ENCODE measurements at regions not wholly inside any gene's neighbourhood (a gene's known extent, or its start where the extent isn't known, plus 50 kb on each side); places are given as distances from the start of the nearest gene placed in this dataset.

DNA sequence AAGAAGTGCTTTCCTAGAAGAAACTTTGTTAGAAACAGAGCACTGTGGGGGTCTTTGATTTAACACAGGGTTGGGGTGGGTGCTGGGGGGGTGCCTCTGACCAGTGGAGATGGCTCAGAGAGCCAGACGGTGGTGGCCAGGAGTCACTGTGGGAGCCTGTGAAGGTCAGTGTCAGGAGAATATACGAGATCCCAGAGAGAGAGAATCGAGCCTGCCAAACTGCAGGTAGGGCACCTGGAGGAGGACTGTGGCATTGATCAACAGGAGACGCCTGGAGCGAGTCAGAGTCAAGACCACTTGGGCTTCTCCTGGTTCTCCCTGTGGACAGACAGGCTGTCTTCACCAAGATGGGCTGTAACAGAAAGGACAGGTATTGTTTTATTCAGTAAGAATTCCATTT lies 136.5 kb upstream of the TWIST2 start:
- TF ChIP-seq, protein P1, sequence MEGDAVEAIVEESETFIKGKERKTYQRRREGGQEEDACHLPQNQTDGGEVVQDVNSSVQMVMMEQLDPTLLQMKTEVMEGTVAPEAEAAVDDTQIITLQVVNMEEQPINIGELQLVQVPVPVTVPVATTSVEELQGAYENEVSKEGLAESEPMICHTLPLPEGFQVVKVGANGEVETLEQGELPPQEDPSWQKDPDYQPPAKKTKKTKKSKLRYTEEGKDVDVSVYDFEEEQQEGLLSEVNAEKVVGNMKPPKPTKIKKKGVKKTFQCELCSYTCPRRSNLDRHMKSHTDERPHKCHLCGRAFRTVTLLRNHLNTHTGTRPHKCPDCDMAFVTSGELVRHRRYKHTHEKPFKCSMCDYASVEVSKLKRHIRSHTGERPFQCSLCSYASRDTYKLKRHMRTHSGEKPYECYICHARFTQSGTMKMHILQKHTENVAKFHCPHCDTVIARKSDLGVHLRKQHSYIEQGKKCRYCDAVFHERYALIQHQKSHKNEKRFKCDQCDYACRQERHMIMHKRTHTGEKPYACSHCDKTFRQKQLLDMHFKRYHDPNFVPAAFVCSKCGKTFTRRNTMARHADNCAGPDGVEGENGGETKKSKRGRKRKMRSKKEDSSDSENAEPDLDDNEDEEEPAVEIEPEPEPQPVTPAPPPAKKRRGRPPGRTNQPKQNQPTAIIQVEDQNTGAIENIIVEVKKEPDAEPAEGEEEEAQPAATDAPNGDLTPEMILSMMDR (IDR thresholded peaks at IDR 0.05; ENCODE audit: low read depth, low read length), result no peak
- in situ Hi-C loops (cut with HindIII; ENCODE audit: low sequenced_read_pairs), result no loop called here
- H3K4me3 ChIP-seq (ENCODE audit: low read depth, low read length), result no peak overlapping the region
- DNase-seq (ENCODE audit: low read depth, low spot score), result no peak

DNA sequence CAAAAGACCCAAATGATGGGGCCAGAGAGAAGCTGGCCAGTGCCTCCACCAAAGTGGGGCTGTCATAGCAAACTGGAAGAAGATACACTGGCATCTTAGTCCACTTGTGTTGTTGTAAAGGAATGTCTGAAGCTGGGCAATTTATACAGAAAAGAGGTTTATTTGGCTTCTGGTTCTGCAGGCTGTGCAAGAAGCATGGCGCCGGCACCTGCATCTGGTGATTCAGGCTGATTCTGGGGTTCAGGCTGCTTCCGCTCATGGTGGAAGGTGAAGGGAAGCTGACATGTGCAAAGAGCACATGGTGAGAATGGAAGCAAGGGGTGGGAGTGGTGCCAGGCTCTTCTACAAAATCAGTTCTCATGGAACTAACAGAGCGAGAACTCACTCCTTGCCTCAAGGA lies 135.9 kb upstream of the TWIST2 start:
- no peak for DNase-seq (ENCODE audit: low read depth, low spot score)
- in situ Hi-C loops (cut with HindIII; ENCODE audit: low sequenced_read_pairs), result no loop called here
- H3K4me3 ChIP-seq (ENCODE audit: low read depth, low read length), result no peak overlapping the region
- TF ChIP-seq, protein P1 (IDR thresholded peaks at IDR 0.05; ENCODE audit: low read depth, low read length), result no peak

DNA sequence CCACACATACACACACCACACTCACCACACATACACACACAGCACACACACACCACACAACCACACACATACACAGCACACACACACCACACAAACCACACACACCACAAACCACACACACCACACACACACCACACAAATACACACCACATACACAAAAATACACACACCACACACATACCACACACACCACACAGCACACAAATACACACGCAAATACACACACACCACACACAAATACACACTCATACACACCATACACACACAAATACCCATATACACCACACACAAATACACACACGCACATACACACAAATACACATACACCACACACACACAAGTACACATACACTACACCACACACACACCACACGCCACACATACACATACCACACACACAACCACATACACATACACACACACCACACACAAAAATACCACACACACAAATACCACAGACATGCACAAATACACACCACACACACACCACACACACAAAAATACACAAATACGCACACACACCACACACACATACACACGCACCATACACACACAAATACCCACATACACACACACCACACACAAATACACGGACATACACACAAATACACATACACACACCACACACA lies 134.6 kb upstream of the TWIST2 start:
- TF ChIP-seq, protein P1 (IDR thresholded peaks at IDR 0.05; ENCODE audit: low read depth, low read length), result no peak
- in situ Hi-C loops (cut with HindIII; ENCODE audit: low sequenced_read_pairs), result no loop called here
- no peak for DNase-seq (ENCODE audit: low read depth, low spot score)
- H3K4me3 ChIP-seq (ENCODE audit: low read depth, low read length), result no peak overlapping the region

DNA sequence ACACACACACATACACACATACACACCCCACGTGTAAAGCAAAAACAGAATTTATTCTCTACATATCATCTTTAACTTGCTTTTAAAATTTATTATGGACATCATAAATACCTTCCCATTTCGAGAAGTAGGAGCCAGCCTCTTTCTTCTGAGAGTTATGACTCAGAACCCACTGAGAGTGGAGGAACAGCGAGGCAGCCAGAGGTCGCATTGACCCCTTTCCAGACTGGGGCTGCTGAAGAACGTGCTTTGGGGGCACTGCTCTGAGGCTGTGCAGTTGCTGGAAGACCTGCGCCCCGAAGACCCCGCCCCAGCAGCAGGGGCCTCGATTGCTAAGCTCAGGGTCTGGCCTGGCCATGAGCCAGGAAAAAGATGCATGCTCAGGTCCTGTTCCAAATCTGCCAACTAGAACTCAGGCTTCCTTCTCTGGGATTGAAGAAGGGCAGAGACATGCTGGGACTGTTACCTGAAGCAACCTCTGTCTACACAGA lies 133.8 kb upstream of the TWIST2 start:
- no peak overlapping the region for H3K4me3 ChIP-seq (ENCODE audit: low read depth, low read length)
- DNase-seq (ENCODE audit: low read depth, low spot score), result no peak
- in situ Hi-C loops (cut with HindIII; ENCODE audit: low sequenced_read_pairs), result no loop called here
- TF ChIP-seq, protein P1 (IDR thresholded peaks at IDR 0.05; ENCODE audit: low read depth, low read length), result no peak

DNA sequence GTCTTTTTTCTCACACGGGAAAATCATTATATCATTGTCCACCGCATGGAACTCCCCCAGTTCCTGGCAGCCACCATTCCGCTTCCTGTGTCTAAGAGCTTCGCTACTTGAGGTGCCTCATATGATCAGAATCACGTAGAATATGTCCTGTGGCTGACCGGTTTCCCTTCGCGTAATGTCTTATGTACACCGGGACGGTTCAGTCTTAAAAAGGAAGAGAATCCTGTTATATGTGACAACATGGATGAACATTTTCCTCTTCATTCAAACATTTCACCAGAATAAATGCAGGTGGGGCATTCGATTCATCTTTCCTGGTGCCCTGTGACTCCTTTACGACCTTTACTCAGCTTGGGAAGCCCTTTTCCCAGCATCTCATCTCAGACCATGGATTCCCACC lies 131.7 kb upstream of the TWIST2 start:
- in situ Hi-C loops (cut with HindIII; ENCODE audit: low sequenced_read_pairs), result no loop called here
- TF ChIP-seq, protein P1 (IDR thresholded peaks at IDR 0.05; ENCODE audit: low read depth, low read length), result no peak
- no peak overlapping the region for H3K4me3 ChIP-seq (ENCODE audit: low read depth, low read length)
- DNase-seq (ENCODE audit: low read depth, low spot score), result no peak

DNA sequence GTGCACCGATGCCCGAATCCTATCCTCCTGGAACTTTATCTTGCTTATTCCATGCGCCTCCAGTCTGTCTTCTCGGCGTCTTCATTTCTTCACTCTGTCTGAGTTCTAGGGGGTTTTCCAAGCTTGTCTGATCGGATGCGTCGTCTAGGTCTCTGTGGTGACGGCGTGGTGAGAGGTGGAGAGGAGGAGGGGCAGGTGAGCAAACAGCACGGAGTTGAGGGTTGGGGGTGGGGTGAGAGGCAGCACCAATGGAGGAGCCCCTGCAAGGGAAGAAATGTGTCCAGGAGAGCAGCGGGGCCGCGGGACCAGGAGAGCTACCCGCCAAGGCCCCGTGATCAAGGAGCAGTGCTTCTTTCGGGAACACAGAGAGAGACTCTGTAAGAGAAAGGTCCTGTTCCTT lies 131.3 kb upstream of the TWIST2 start:
- in situ Hi-C loops (cut with HindIII; ENCODE audit: low sequenced_read_pairs), result no loop called here
- H3K4me3 ChIP-seq (ENCODE audit: low read depth, low read length), result no peak overlapping the region
- TF ChIP-seq, protein P1 (IDR thresholded peaks at IDR 0.05; ENCODE audit: low read depth, low read length), result no peak
- DNase-seq (ENCODE audit: low read depth, low spot score), result no peak
